ENCODE measurements at regions not wholly inside any gene's neighbourhood (a gene's known extent, or its start where the extent isn't known, plus 50 kb on each side); places are given as distances from the start of the nearest gene placed in this dataset.

DNA sequence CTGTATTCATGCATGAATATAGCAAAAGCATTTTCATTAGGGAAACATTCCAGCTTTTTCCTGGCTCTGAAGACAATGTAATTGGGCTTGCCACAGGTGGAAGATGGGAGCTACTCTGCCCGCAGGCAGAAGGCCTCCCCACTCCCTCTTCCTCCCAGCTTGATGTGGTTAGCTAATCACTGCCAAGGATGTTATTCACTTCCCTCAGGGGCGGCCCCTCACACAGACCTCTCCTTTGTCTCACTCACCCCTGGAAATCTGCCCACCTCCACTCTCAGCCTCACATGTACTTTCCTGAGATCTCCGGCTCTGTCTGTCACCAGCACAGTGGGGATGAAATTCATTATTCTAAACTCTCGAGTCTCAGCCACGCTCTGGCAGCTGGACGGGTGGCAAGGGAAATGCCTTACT is 100.7 kb downstream of the ANKRD60 start:
- intact Hi-C loops (cut with micrococcal nuclease) = no loop called here
- no peak overlapping the region for H2AFZ ChIP-seq (ENCODE audit: low read depth, low read length, poor library complexity, severe bottlenecking)
- H3K79me2 ChIP-seq (ENCODE audit: insufficient read depth, low read length) = no peaks in the 10 kb centered on the region
- H3K9ac ChIP-seq (ENCODE audit: low read length) = no peak overlapping the region
- ChIA-PET CTCF (no interaction called here), POLR2A (no interaction called here), RAD21 (ENCODE audit: low non-redundant PET in 1 of 2, low total read pairs in 2 of 2, uncharacterized antibody in 2 of 2, unreplicated experiment in 2 of 2) (interaction anchor here in 1 of 2 experiments (0.6 kb wide), 1 partner anchor 135 kb away, joined by 3 read pairs; no protein-coding TSS in a partner anchor)
- H3K4me1 ChIP-seq (ENCODE audit: control insufficient read depth in 1 of 2, insufficient read depth in 2 of 2, low read length in 2 of 2) = peaks cover 12 to 16% of the 10 kb centered on the region in 2 experiments
- peaks cover 59% of the 10 kb centered on the region for H3K27me3 ChIP-seq (ENCODE audit: insufficient read depth, low read length)
- H3K9me3 ChIP-seq (ENCODE audit: control insufficient read depth in 1 of 2, insufficient read depth in 1 of 2, low read depth in 1 of 2, low read length in 2 of 2) = no peaks in the 10 kb centered on the region
- H3K4me3 ChIP-seq (replicated peaks in 1 of 2; ENCODE audit: low read depth in 1 of 2, low read length in 2 of 2) = no peak overlapping the region
- no peaks in the 10 kb centered on the region for H4K20me1 ChIP-seq (ENCODE audit: insufficient read depth)
- TF ChIP-seq REST (IDR thresholded peaks at IDR 0.05; ENCODE audit: low read depth) = no peak
- TF ChIP-seq ATF3 (IDR thresholded peaks at IDR 0.05) = no peak
- TF ChIP-seq EZH2phosphoT487 (IDR thresholded peaks at IDR 0.05; ENCODE audit: borderline replicate concordance) = no peak
- no peak for TF ChIP-seq EGR1 (IDR thresholded peaks at IDR 0.05; ENCODE audit: low read depth)
- peak; percentile 56 for TF ChIP-seq JUND (IDR thresholded peaks at IDR 0.05)
- peak; percentile 84 for TF ChIP-seq TCF7L2 (IDR thresholded peaks at IDR 0.05; ENCODE audit: borderline replicate concordance, extremely low read depth, insufficient read depth, insufficient read length)
- peak; percentile 55; the same call in 1 of the 2 replicates for TF ChIP-seq SIN3A (IDR thresholded peaks at IDR 0.05; ENCODE audit: low read depth)
- TF ChIP-seq FOSL1 (IDR thresholded peaks at IDR 0.05; ENCODE audit: low read depth) = no peak
- TF ChIP-seq YY1 (IDR thresholded peaks at IDR 0.05; ENCODE audit: extremely low read depth, insufficient replicate concordance, low read depth, low read length) = no peak
- TF ChIP-seq CEBPB (IDR thresholded peaks at IDR 0.05; ENCODE audit: low read depth) = peak; percentile 21; the same call in 1 of the 2 replicates
- peak; percentile 62 for TF ChIP-seq SP1 (IDR thresholded peaks at IDR 0.05; ENCODE audit: low read depth)
- H3K4me2 ChIP-seq (ENCODE audit: low read length) = peak overlapping the region; percentile 8
- no TSS peak for BruUV-seq (replicated peaks)
- DNase-seq (ENCODE audit: low read depth, low spot score) (peak; percentile 71), ATAC-seq (peak; percentile 86)
- no peaks in the 10 kb centered on the region for H3K36me3 ChIP-seq (ENCODE audit: control insufficient read depth in 1 of 2, insufficient read depth in 2 of 2, low read length in 2 of 2)
- H3K9me2 ChIP-seq (ENCODE audit: insufficient read depth) = no peaks in the 10 kb centered on the region
- H3K27ac ChIP-seq (ENCODE audit: low read depth, low read length) = no peak overlapping the region

Measured in HCT116 (cell line).